C4-2B (cell line): ENCODE measurements at regions not wholly inside any gene's neighbourhood (a gene's known extent, or its start where the extent isn't known, plus 50 kb on each side); places are given as distances from the start of the nearest gene placed in this dataset.
A peak's percentile ranks its signal among the peaks of the same experiment; 100 is the strongest.

ENCODE experiments used
- H3K27ac ChIP-seq: fragments of 450-650 bp; 2 replicates; pipeline ENCODE4 v1.5.1; 2017
- ZFX ChIP-seq: fragments of 450-650 bp; IDR thresholded peaks from 2 replicates; pipeline ENCODE4 v1.6.1; 2017
- TF ChIP-seq, protein P1 (sequence below): fragments of 450-650 bp; conservative IDR thresholded peaks from 2 replicates; pipeline ENCODE4 v1.5.1; 2017; ENCODE audit warnings: mild to moderate bottlenecking

DNA sequence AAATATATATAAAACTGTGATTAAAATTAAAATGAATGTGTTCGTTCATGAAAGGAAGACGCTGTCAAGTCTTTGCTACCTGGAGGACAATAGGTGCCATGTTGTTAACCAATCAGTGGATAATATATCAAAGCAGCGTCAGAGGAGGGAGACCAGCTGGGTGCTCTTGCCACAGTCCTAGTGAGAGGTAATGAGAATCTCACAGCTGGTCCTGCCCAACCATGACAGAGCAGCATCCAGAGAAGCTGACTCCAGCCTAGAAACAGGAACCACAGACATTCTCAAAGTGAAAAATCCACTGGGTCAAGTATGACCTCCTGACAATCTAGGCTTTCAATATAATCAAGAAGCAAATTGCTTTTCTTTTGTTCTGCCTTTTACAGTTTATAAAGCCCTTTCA lies 94.5 kb upstream of the LRFN2 start:
- H3K27ac ChIP-seq = no peak overlapping the region
- TF ChIP-seq, protein P1, sequence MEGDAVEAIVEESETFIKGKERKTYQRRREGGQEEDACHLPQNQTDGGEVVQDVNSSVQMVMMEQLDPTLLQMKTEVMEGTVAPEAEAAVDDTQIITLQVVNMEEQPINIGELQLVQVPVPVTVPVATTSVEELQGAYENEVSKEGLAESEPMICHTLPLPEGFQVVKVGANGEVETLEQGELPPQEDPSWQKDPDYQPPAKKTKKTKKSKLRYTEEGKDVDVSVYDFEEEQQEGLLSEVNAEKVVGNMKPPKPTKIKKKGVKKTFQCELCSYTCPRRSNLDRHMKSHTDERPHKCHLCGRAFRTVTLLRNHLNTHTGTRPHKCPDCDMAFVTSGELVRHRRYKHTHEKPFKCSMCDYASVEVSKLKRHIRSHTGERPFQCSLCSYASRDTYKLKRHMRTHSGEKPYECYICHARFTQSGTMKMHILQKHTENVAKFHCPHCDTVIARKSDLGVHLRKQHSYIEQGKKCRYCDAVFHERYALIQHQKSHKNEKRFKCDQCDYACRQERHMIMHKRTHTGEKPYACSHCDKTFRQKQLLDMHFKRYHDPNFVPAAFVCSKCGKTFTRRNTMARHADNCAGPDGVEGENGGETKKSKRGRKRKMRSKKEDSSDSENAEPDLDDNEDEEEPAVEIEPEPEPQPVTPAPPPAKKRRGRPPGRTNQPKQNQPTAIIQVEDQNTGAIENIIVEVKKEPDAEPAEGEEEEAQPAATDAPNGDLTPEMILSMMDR = no peak
- no peak for TF ChIP-seq ZFX

DNA sequence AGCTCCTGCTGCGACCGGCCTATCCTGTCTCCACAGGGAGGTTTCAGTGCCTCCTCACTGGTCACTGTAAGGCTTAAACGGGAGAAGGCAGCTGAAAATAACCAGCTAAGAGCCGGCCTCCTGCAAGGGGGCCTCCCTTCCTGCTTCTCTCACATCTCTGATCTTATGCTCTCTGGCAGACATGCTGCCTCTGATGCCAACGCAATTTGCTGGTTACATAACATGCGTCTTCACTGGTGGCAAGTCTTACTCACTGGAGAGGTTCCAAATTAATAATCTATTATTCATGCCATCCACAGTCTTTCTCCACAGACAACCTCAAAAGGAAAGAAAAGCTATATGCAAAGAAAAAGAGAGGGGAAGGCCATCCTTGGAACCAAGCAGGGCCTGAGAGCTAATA lies 91.8 kb upstream of the LRFN2 start:
- TF ChIP-seq, protein P1 = no peak
- TF ChIP-seq ZFX = no peak
- H3K27ac ChIP-seq = no peak overlapping the region

DNA sequence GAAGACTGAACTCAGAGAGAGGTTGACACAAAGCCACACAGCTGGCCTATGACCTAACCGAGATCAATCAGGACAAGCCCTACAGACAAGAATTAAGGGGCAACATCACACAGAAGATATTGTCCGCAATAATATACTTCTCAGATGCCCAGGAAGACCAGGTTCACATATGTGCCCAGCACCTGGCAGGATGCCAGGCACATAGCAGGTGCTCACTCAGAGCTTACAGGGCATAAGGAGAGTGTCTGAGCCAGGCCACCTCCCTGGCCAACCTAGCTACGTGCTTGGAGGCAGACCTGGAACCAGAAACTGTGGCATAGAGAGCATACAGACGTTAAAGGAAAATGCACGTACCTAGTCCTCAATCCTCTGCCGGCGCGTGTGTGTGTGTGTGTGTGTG lies 87.0 kb upstream of the LRFN2 start:
- H3K27ac ChIP-seq = no peak overlapping the region
- TF ChIP-seq, protein P1 = no peak
- TF ChIP-seq ZFX = no peak

DNA sequence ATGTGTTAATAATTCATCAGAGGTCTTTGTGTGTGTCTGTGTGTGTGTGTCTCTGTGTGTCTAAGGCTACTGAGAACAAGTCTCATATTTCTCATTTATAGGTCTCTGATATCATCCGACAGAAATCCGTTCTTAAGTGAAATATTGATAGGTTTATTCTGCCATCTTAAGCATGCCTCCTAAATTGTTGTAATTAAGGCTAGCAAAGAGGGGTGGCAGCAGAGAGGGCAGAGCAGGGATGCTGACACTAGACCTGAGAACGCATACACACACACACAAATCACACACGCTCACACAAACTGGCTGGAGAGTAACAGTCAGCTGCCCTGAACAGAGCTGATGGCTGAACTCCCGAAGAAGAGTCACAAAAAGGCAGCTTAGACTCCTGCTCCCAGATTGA lies 84.9 kb upstream of the LRFN2 start:
- TF ChIP-seq ZFX = no peak
- TF ChIP-seq, protein P1 = peak; percentile 22; the same call in 1 of the 2 replicates
- no peak overlapping the region for H3K27ac ChIP-seq

DNA sequence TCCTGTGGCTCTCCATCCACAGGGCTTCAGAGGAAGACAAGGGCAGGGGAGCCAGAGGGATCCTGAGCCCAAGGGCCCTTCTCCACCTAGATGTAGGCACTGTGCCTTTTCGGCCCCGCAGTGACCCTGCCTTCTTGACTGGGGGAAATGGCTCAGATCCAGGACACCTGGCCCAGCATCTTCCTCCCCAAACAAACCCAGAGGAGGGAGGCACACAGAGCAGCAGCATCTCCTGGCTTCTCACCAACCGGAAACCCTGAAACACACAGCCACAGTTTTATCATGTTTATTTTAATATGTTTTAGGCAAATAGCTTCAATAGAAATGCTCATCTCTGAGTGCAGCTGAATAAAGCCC lies 84.5 kb upstream of the LRFN2 start:
- H3K27ac ChIP-seq = peak overlapping the region; percentile 13; the same call in 1 of the 2 replicates
- no peak for TF ChIP-seq ZFX
- TF ChIP-seq, protein P1 = no peak

DNA sequence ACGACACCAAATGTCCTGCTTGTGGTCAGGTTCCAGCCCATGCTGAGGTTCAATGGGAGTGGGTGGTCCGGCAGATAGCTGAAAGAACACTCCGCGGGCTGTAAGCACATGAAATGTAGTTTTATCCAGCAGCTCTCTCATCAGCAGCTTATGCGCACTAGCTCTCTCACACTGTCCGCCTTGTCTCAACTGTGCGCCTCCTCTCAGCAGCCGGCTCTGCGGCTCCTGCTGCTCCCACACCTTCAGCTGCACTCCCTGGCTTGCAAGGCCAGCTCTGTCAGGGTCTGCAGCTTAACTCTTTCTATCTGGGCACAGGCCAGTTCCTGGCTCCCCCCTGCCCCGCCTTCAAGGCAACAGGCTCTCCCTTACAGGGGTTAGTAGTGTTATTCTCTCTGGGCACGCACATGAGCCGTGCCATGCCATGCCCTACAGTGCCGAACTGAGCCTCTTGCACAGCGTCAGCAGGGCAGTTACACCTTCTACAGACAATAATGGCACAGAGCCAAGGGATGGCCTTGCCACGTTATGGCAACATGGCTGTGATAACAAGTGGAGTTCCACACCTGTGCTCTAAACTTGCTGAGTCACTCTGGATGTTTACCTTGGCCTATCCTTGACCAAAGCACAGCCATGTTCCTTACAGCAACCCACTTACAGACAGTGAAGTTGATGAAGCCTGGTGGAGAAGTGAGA lies 84.0 kb upstream of the LRFN2 start:
- TF ChIP-seq, protein P1 = no peak
- no peak for TF ChIP-seq ZFX
- H3K27ac ChIP-seq = peak overlapping the region; percentile 13; the same call in 1 of the 2 replicates

DNA sequence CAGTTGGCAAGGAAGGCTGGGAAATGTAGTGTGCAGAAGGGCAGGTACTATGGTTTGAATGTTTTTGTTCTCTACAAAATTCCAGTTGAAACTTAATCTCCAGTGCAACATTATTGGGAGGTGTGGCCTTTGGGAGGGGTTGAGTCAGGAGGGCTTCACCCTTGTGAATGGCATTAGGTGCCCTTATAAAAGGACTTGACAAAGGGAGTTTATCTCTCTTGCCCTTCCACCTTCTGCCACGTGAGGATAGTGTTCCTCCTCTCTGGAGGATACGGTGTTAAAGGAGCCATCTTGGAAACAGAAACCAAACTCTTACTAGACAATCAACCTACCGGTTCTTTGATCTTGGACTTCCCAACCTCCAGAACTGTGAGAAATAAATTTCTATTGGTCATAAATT lies 82.2 kb upstream of the LRFN2 start:
- H3K27ac ChIP-seq = no peak overlapping the region
- TF ChIP-seq, protein P1 = no peak; the same call in 1 of the 2 replicates
- TF ChIP-seq ZFX = no peak
